MG63 (cell line): ENCODE measurements at regions not wholly inside any gene's neighbourhood (a gene's known extent, or its start where the extent isn't known, plus 50 kb on each side); places are given as distances from the start of the nearest gene placed in this dataset.
"Not testable (repeated sequence)": the region's sequence is repeated elsewhere in the genome, so short reads cannot be mapped to it uniquely, and the experiment has no call there.

ENCODE experiments used
- DNase-seq: peaks from one replicate; pipeline ENCODE4 v3.0.0-alpha.2; 2020
- H3K27me3 ChIP-seq: fragments of 250-450 bp; sonication (Bioruptor Pico); 2 replicates; pipeline ENCODE4 v1.5.1; 2020; ENCODE audit warnings: mild to moderate bottlenecking, moderate library complexity
- H3K36me3 ChIP-seq: fragments of 250-450 bp; sonication (Bioruptor Pico); 2 replicates; pipeline ENCODE4 v1.5.1; 2020; ENCODE audit warnings: mild to moderate bottlenecking, moderate library complexity
- H3K4me3 ChIP-seq: fragments of 250-450 bp; sonication (Bioruptor Pico); 2 replicates; pipeline ENCODE4 v1.5.1; 2020; ENCODE audit warnings: mild to moderate bottlenecking, moderate library complexity
- H3K9me3 ChIP-seq: fragments of 250-450 bp; sonication (Bioruptor Pico); 2 replicates; pipeline ENCODE4 v1.5.1; 2020; ENCODE audit warnings: mild to moderate bottlenecking, moderate library complexity

GRCh38 chr12:76644950-76645349 lies 85.4 kb upstream of the OSBPL8 start:
- H3K4me3 ChIP-seq: no peak overlapping the region
- H3K9me3 ChIP-seq: no peaks in the 10 kb centered on the region
- no peaks in the 10 kb centered on the region for H3K27me3 ChIP-seq
- no peak for DNase-seq
- H3K36me3 ChIP-seq: no peaks in the 10 kb centered on the region

- H3K36me3 ChIP-seq: no peaks in the 10 kb centered on the region
These were observed 86.4 kb upstream of the OSBPL8 start for GRCh38 chr12:76645934-76646333.

GRCh38 chr12:76646366-76646765 lies 86.8 kb upstream of the OSBPL8 start:
- H3K27me3 ChIP-seq: no peaks in the 10 kb centered on the region
- DNase-seq: no peak
- H3K36me3 ChIP-seq: no peaks in the 10 kb centered on the region
- H3K4me3 ChIP-seq: no peak overlapping the region
- H3K9me3 ChIP-seq: no peaks in the 10 kb centered on the region

More at GRCh38 chr12:76645934-76646333, 86.4 kb upstream of the OSBPL8 start:
- DNase-seq: no peak
- H3K9me3 ChIP-seq: no peaks in the 10 kb centered on the region
- H3K27me3 ChIP-seq: no peaks in the 10 kb centered on the region
- H3K4me3 ChIP-seq: no peak overlapping the region

- Histone ChIP-seq H3K27me3 (no peaks in the 10 kb centered on the region), H3K36me3 (no peaks in the 10 kb centered on the region), H3K9me3 (no peaks in the 10 kb centered on the region), H3K4me3 (no peak overlapping the region)
- DNase-seq: no peak
These were observed 89.5 kb upstream of the OSBPL8 start for GRCh38 chr12:76649099-76649498.

- no peaks in the 10 kb centered on the region for H3K36me3 ChIP-seq
- DNase-seq: no peak
- no peak overlapping the region for H3K4me3 ChIP-seq
- no peaks in the 10 kb centered on the region; the same call in 1 of the 2 replicates for H3K9me3 ChIP-seq
- no peaks in the 10 kb centered on the region for H3K27me3 ChIP-seq
These were observed 92.8 kb upstream of the OSBPL8 start for GRCh38 chr12:76652402-76652801.

- no peak overlapping the region for H3K4me3 ChIP-seq
- H3K27me3 ChIP-seq: no peaks in the 10 kb centered on the region
- no peaks in the 10 kb centered on the region; the same call in 1 of the 2 replicates for H3K9me3 ChIP-seq
- no peaks in the 10 kb centered on the region for H3K36me3 ChIP-seq
- no peak for DNase-seq
These were observed 93.8 kb upstream of the OSBPL8 start for GRCh38 chr12:76653342-76653741.

GRCh38 chr12:76664731-76665130 lies 99.2 kb upstream of the ZDHHC17 start:
- no peak for DNase-seq
- Histone ChIP-seq H3K9me3 (no peaks in the 10 kb centered on the region), H3K27me3 (no peaks in the 10 kb centered on the region), H3K36me3 (no peaks in the 10 kb centered on the region), H3K4me3 (no peak overlapping the region)

GRCh38 chr12:76666290-76666835 lies 97.6 kb upstream of the ZDHHC17 start:
- DNase-seq: no peak
- no peaks in the 10 kb centered on the region for H3K27me3 ChIP-seq

GRCh38 chr12:76669981-76670380 lies 93.9 kb upstream of the ZDHHC17 start:
- DNase-seq: no peak
- Histone ChIP-seq H3K4me3 (no peak overlapping the region), H3K36me3 (no peaks in the 10 kb centered on the region), H3K9me3 (peaks cover 3% of the 10 kb centered on the region), H3K27me3 (no peaks in the 10 kb centered on the region)

More at GRCh38 chr12:76666290-76666835, 97.6 kb upstream of the ZDHHC17 start:
- Histone ChIP-seq H3K9me3 (no peaks in the 10 kb centered on the region), H3K4me3 (no peak overlapping the region), H3K36me3 (no peaks in the 10 kb centered on the region)

GRCh38 chr12:76670776-76671175 lies 93.1 kb upstream of the ZDHHC17 start:
- Histone ChIP-seq H3K36me3 (no peaks in the 10 kb centered on the region), H3K4me3 (no peak overlapping the region), H3K9me3 (peaks cover 3% of the 10 kb centered on the region), H3K27me3 (no peaks in the 10 kb centered on the region)
- no peak for DNase-seq

GRCh38 chr12:76674669-76675315 lies 89.1 kb upstream of the ZDHHC17 start:
- H3K4me3 ChIP-seq: no peak overlapping the region
- no peak for DNase-seq
- H3K36me3 ChIP-seq: no peaks in the 10 kb centered on the region
- H3K27me3 ChIP-seq: no peaks in the 10 kb centered on the region
- peaks cover 3% of the 10 kb centered on the region for H3K9me3 ChIP-seq

- not testable (repeated sequence) for H3K9me3 ChIP-seq, DNase-seq, H3K27me3 ChIP-seq, H3K4me3 ChIP-seq, H3K36me3 ChIP-seq
These were observed 87.7 kb upstream of the ZDHHC17 start for GRCh38 chr12:76676261-76676660.

GRCh38 chr12:76678992-76679391 lies 84.9 kb upstream of the ZDHHC17 start:
- no peak for DNase-seq
- Histone ChIP-seq H3K4me3 (no peak overlapping the region), H3K9me3 (no peaks in the 10 kb centered on the region), H3K27me3 (no peaks in the 10 kb centered on the region), H3K36me3 (no peaks in the 10 kb centered on the region)

GRCh38 chr12:76679778-76680177 lies 84.1 kb upstream of the ZDHHC17 start:
- no peak for DNase-seq
- no peak overlapping the region for H3K4me3 ChIP-seq
- no peaks in the 10 kb centered on the region for H3K27me3 ChIP-seq
- no peaks in the 10 kb centered on the region for H3K36me3 ChIP-seq
- no peaks in the 10 kb centered on the region for H3K9me3 ChIP-seq

GRCh38 chr12:76680940-76681339 lies 83.0 kb upstream of the ZDHHC17 start:
- H3K4me3 ChIP-seq: no peak overlapping the region
- H3K9me3 ChIP-seq: no peaks in the 10 kb centered on the region
- no peaks in the 10 kb centered on the region for H3K36me3 ChIP-seq
- no peak for DNase-seq
- no peaks in the 10 kb centered on the region for H3K27me3 ChIP-seq

GRCh38 chr12:76685246-76685678 lies 78.7 kb upstream of the ZDHHC17 start:
- Histone ChIP-seq H3K4me3 (no peak overlapping the region), H3K9me3 (no peaks in the 10 kb centered on the region), H3K27me3 (no peaks in the 10 kb centered on the region), H3K36me3 (no peaks in the 10 kb centered on the region)
- DNase-seq: peak; percentile 52

GRCh38 chr12:76687981-76688380 lies 75.9 kb upstream of the ZDHHC17 start:
- Histone ChIP-seq H3K4me3 (no peak overlapping the region), H3K36me3 (no peaks in the 10 kb centered on the region), H3K27me3 (no peaks in the 10 kb centered on the region), H3K9me3 (no peaks in the 10 kb centered on the region)
- no peak for DNase-seq

- Histone ChIP-seq H3K4me3 (no peak overlapping the region), H3K27me3 (no peaks in the 10 kb centered on the region), H3K9me3 (no peaks in the 10 kb centered on the region), H3K36me3 (no peaks in the 10 kb centered on the region)
- DNase-seq: no peak
These were observed 75.3 kb upstream of the ZDHHC17 start for GRCh38 chr12:76688631-76689030.
